ENCODE measurements at regions not wholly inside any gene's neighbourhood (a gene's known extent, or its start where the extent isn't known, plus 50 kb on each side); places are given as distances from the start of the nearest gene placed in this dataset.

- DNase-seq (no peak), FAIRE-seq (no peak)
- TF ChIP-seq, protein P1, sequence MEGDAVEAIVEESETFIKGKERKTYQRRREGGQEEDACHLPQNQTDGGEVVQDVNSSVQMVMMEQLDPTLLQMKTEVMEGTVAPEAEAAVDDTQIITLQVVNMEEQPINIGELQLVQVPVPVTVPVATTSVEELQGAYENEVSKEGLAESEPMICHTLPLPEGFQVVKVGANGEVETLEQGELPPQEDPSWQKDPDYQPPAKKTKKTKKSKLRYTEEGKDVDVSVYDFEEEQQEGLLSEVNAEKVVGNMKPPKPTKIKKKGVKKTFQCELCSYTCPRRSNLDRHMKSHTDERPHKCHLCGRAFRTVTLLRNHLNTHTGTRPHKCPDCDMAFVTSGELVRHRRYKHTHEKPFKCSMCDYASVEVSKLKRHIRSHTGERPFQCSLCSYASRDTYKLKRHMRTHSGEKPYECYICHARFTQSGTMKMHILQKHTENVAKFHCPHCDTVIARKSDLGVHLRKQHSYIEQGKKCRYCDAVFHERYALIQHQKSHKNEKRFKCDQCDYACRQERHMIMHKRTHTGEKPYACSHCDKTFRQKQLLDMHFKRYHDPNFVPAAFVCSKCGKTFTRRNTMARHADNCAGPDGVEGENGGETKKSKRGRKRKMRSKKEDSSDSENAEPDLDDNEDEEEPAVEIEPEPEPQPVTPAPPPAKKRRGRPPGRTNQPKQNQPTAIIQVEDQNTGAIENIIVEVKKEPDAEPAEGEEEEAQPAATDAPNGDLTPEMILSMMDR (IDR thresholded peaks at IDR 0.05; ENCODE audit: borderline replicate concordance, extremely low read depth, insufficient read depth) = no peak
- intact Hi-C loops (cut with DNase I) = no loop called here
- no peak overlapping the region for H3K9ac ChIP-seq (ENCODE audit: low read length in 3 of 3)
- H3K9me3 ChIP-seq (ENCODE audit: control insufficient read depth in 2 of 3, insufficient read depth in 1 of 3, low read length in 3 of 3) = no peaks in the 10 kb centered on the region
- peaks cover 0 to 2% (median 0%) of the 10 kb centered on the region in 3 donors for H3K4me1 ChIP-seq (ENCODE audit: control insufficient read depth in 2 of 3, insufficient read depth in 2 of 3, low read depth in 1 of 3, low read length in 3 of 3)
- H3K4me3 ChIP-seq (ENCODE audit: low read length in 3 of 3) = no peak overlapping the region
- H3K27me3 ChIP-seq (ENCODE audit: control insufficient read depth, insufficient read depth, low read length) = no peaks in the 10 kb centered on the region
- no peak overlapping the region for H3K27ac ChIP-seq (ENCODE audit: low read depth in 2 of 2, low read length in 2 of 2)
- H3K36me3 ChIP-seq (ENCODE audit: control insufficient read depth in 2 of 3, insufficient read depth in 3 of 3, low read length in 3 of 3) = no peaks in the 10 kb centered on the region
Measured at GRCh38 chr5:74285675-74286280, 354.8 kb downstream of the ENC1 start.

GRCh38 chr5:74282490-74282889 lies 358.0 kb downstream of the ENC1 start:
- Histone ChIP-seq H3K9ac (ENCODE audit: low read length in 3 of 3) (no peak overlapping the region), H3K36me3 (ENCODE audit: control insufficient read depth in 2 of 3, insufficient read depth in 3 of 3, low read length in 3 of 3) (no peaks in the 10 kb centered on the region), H3K4me3 (ENCODE audit: low read length in 3 of 3) (no peak overlapping the region), H3K27me3 (ENCODE audit: control insufficient read depth, insufficient read depth, low read length) (no peaks in the 10 kb centered on the region), H3K27ac (ENCODE audit: low read depth in 2 of 2, low read length in 2 of 2) (no peak overlapping the region), H3K9me3 (ENCODE audit: control insufficient read depth in 2 of 3, insufficient read depth in 1 of 3, low read length in 3 of 3) (no peaks in the 10 kb centered on the region), H3K4me1 (ENCODE audit: control insufficient read depth in 2 of 3, insufficient read depth in 2 of 3, low read depth in 1 of 3, low read length in 3 of 3) (no peaks in the 10 kb centered on the region)
- DNase-seq (no peak), FAIRE-seq (no peak)
- intact Hi-C loops (cut with DNase I) = no loop called here
- TF ChIP-seq, protein P1 (IDR thresholded peaks at IDR 0.05; ENCODE audit: borderline replicate concordance, extremely low read depth, insufficient read depth) = no peak

- no peak for FAIRE-seq
- no peak for DNase-seq
- H3K36me3 ChIP-seq (ENCODE audit: control insufficient read depth in 2 of 3, insufficient read depth in 3 of 3, low read length in 3 of 3) = no peaks in the 10 kb centered on the region
- H3K4me3 ChIP-seq (ENCODE audit: low read length in 3 of 3) = no peak overlapping the region
- no peaks in the 10 kb centered on the region for H3K4me1 ChIP-seq (ENCODE audit: control insufficient read depth in 2 of 3, insufficient read depth in 2 of 3, low read depth in 1 of 3, low read length in 3 of 3)
- intact Hi-C loops (cut with DNase I) = no loop called here
- no peak overlapping the region for H3K9ac ChIP-seq (ENCODE audit: low read length in 3 of 3)
- H3K27ac ChIP-seq (ENCODE audit: low read depth in 2 of 2, low read length in 2 of 2) = no peak overlapping the region
- no peaks in the 10 kb centered on the region for H3K27me3 ChIP-seq (ENCODE audit: control insufficient read depth, insufficient read depth, low read length)
- TF ChIP-seq, protein P1 (IDR thresholded peaks at IDR 0.05; ENCODE audit: borderline replicate concordance, extremely low read depth, insufficient read depth) = no peak
- no peaks in the 10 kb centered on the region for H3K9me3 ChIP-seq (ENCODE audit: control insufficient read depth in 2 of 3, insufficient read depth in 1 of 3, low read length in 3 of 3)
Measured at GRCh38 chr5:74281166-74281565, 359.4 kb downstream of the ENC1 start.

- H3K4me3 ChIP-seq (ENCODE audit: low read length in 3 of 3) = no peak overlapping the region
- no peaks in the 10 kb centered on the region for H3K4me1 ChIP-seq (ENCODE audit: control insufficient read depth in 2 of 3, insufficient read depth in 2 of 3, low read depth in 1 of 3, low read length in 3 of 3)
- DNase-seq (no peak), FAIRE-seq (no peak)
- intact Hi-C loops (cut with DNase I) = no loop called here
- TF ChIP-seq, protein P1 (IDR thresholded peaks at IDR 0.05; ENCODE audit: borderline replicate concordance, extremely low read depth, insufficient read depth) = no peak
- H3K36me3 ChIP-seq (ENCODE audit: control insufficient read depth in 2 of 3, insufficient read depth in 3 of 3, low read length in 3 of 3) = no peaks in the 10 kb centered on the region
- H3K27ac ChIP-seq (ENCODE audit: low read depth in 2 of 2, low read length in 2 of 2) = no peak overlapping the region
- H3K27me3 ChIP-seq (ENCODE audit: control insufficient read depth, insufficient read depth, low read length) = no peaks in the 10 kb centered on the region
- no peak overlapping the region for H3K9ac ChIP-seq (ENCODE audit: low read length in 3 of 3)
- H3K9me3 ChIP-seq (ENCODE audit: control insufficient read depth in 2 of 3, insufficient read depth in 1 of 3, low read length in 3 of 3) = no peaks in the 10 kb centered on the region
Measured at GRCh38 chr5:74280306-74280705, 360.2 kb downstream of the ENC1 start.

All from kidney (tissue), 13 donors.